Neural cell (in vitro differentiated cells): ENCODE measurements at regions not wholly inside any gene's neighbourhood (a gene's known extent, or its start where the extent isn't known, plus 50 kb on each side); places are given as distances from the start of the nearest gene placed in this dataset.

Experiments
- H2AFZ ChIP-seq: fragments of 200-600, 300-800 bp; sonication (generic), shearing (Covaris generic); 2 replicates; pipeline ENCODE4 v1.6.0; 2014; ENCODE audit warnings: low read depth, mild to moderate bottlenecking, antibody characterized with exemption, low read length, moderate library complexity
- H3F3A ChIP-seq: fragments of 200-600 bp; shearing (Covaris generic); 2 replicates; pipeline ENCODE4 v1.6.1; 2016; ENCODE audit warnings: mild to moderate bottlenecking, moderate library complexity, mixed read lengths, antibody characterized with exemption, low read length; ENCODE audit not compliant: insufficient read depth, poor library complexity, severe bottlenecking
- H3K27ac ChIP-seq: fragments of 200-600, 300-800 bp; sonication (generic), shearing (Covaris generic); 2 replicates; pipeline ENCODE4 v1.5.1; 2014; ENCODE audit warnings: mild to moderate bottlenecking, low read length, moderate library complexity
- H3K27me3 ChIP-seq: fragments of 300-800, 200-600 bp; sonication (generic), shearing (Covaris generic); 2 replicates; pipeline ENCODE4 v1.6.0; 2014; ENCODE audit warnings: mild to moderate bottlenecking, low read depth, low read length, moderate library complexity; ENCODE audit not compliant: insufficient read depth
- H3K36me3 ChIP-seq: fragments of 300-800, 200-600 bp; sonication (generic), shearing (Covaris generic); 2 replicates; pipeline ENCODE4 v1.5.1; 2014; ENCODE audit warnings: mild to moderate bottlenecking, antibody characterized with exemption, low read length, moderate library complexity; ENCODE audit not compliant: insufficient read depth
- H3K4me2 ChIP-seq: fragments of 300-800, 200-600 bp; sonication (generic), shearing (Covaris generic); 2 replicates; pipeline ENCODE4 v1.6.0; 2014; ENCODE audit warnings: mild to moderate bottlenecking, low read length
- H3K4me3 ChIP-seq: fragments of 300-800, 200-600 bp; sonication (generic), shearing (Covaris generic); 2 replicates; pipeline ENCODE4 v1.5.1; 2014; ENCODE audit warnings: mild to moderate bottlenecking, low read length, moderate library complexity
- H3K79me2 ChIP-seq: fragments of 200-600 bp; shearing (Covaris generic); replicated peaks from 2 replicates; pipeline ENCODE4 v1.6.0; 2014; ENCODE audit warnings: mild to moderate bottlenecking, low read length, moderate library complexity; ENCODE audit not compliant: insufficient read depth
- H3K9ac ChIP-seq: fragments of 300-800, 200-600 bp; sonication (generic), shearing (Covaris generic); 2 replicates; pipeline ENCODE4 v1.6.1; 2016; ENCODE audit warnings: mild to moderate bottlenecking, low read length, mixed read lengths
- H3K9me2 ChIP-seq: fragments of 200-600 bp; shearing (Covaris generic); 2 replicates; pipeline ENCODE4 v1.6.1; 2016; ENCODE audit warnings: mild to moderate bottlenecking, low read length, mixed read lengths; ENCODE audit not compliant: insufficient read depth
- H3K9me3 ChIP-seq: fragments of 200-600, 300-800 bp; sonication (generic), shearing (Covaris generic); 2 replicates; pipeline ENCODE4 v1.6.1; 2016; ENCODE audit warnings: mild to moderate bottlenecking, mixed run types, low read length, moderate library complexity, mixed read lengths
- H4K20me1 ChIP-seq: fragments of 200-600 bp; shearing (Covaris generic); 2 replicates; pipeline ENCODE4 v1.6.1; 2016; ENCODE audit warnings: mild to moderate bottlenecking, mixed run types; ENCODE audit not compliant: insufficient read depth
- CTCF ChIP-seq: fragments of 450-650 bp; IDR thresholded peaks from 2 replicates; pipeline ENCODE4 v1.5.1; 2014; ENCODE audit warnings: antibody characterized with exemption, mild to moderate bottlenecking, moderate library complexity; ENCODE audit not compliant: poor library complexity, severe bottlenecking
- EZH2 ChIP-seq: fragments of 200-600, 300-800 bp; shearing (Covaris generic), sonication (generic); IDR thresholded peaks from 2 replicates; pipeline ENCODE4 v1.6.1; 2014; ENCODE audit warnings: antibody characterized with exemption, low read length, borderline replicate concordance, mild to moderate bottlenecking; ENCODE audit not compliant: insufficient read depth, poor library complexity, severe bottlenecking
- MXI1 ChIP-seq: fragments of 450-650 bp; conservative IDR thresholded peaks from 2 replicates; pipeline ENCODE4 v1.6.1; 2014; ENCODE audit warnings: antibody characterized with exemption, mild to moderate bottlenecking; ENCODE audit not compliant: poor library complexity, severe bottlenecking
- POLR2AphosphoS5 ChIP-seq: IDR thresholded peaks from 2 replicates; pipeline ENCODE4 v1.6.1; 2012
- RAD21 ChIP-seq: fragments of 450-650 bp; conservative IDR thresholded peaks from 2 replicates; pipeline ENCODE4 v1.6.1; 2014; ENCODE audit warnings: antibody characterized with exemption, mild to moderate bottlenecking, moderate library complexity
- REST ChIP-seq: IDR thresholded peaks from 2 replicates; pipeline ENCODE4 v1.6.1; 2012; ENCODE audit warnings: borderline replicate concordance
- SMC3 ChIP-seq: fragments of 450-650 bp; conservative IDR thresholded peaks from 2 replicates; pipeline ENCODE4 v1.6.1; 2014; ENCODE audit warnings: antibody characterized with exemption, mild to moderate bottlenecking, moderate library complexity; ENCODE audit not compliant: poor library complexity
- TAF1 ChIP-seq: IDR thresholded peaks from 2 replicates; pipeline ENCODE4 v1.6.1; 2012; ENCODE audit warnings: low read depth

- no peaks in the 10 kb centered on the region for H3K36me3 ChIP-seq
- no peak overlapping the region for H3K4me3 ChIP-seq
- no peaks in the 10 kb centered on the region for H4K20me1 ChIP-seq
- no peaks in the 10 kb centered on the region for H3F3A ChIP-seq
- H3K27me3 ChIP-seq: no peaks in the 10 kb centered on the region
- H2AFZ ChIP-seq: no peak overlapping the region
- H3K79me2 ChIP-seq: no peaks in the 10 kb centered on the region
- no peaks in the 10 kb centered on the region for H3K9me3 ChIP-seq
- H3K9me2 ChIP-seq: no peaks in the 10 kb centered on the region
- H3K4me2 ChIP-seq: no peak overlapping the region
- no peak overlapping the region for H3K27ac ChIP-seq
- no peak overlapping the region for H3K9ac ChIP-seq
- no peak for TF ChIP-seq POLR2AphosphoS5
- no peak for TF ChIP-seq RAD21
- no peak for TF ChIP-seq EZH2
- TF ChIP-seq MXI1: no peak
- TF ChIP-seq CTCF: no peak
- TF ChIP-seq TAF1: no peak
- TF ChIP-seq REST: no peak
- TF ChIP-seq SMC3: no peak
Observed at GRCh38 chr4:8724436-8725070, 132.0 kb downstream of the CPZ start.

- Histone ChIP-seq H3K36me3 (no peaks in the 10 kb centered on the region), H2AFZ (no peak overlapping the region), H3K79me2 (no peaks in the 10 kb centered on the region), H3K9ac (no peak overlapping the region), H4K20me1 (no peaks in the 10 kb centered on the region), H3K4me3 (no peak overlapping the region), H3K9me2 (no peaks in the 10 kb centered on the region), H3K9me3 (no peaks in the 10 kb centered on the region), H3K4me2 (no peak overlapping the region), H3K27ac (no peak overlapping the region), H3K27me3 (no peaks in the 10 kb centered on the region), H3F3A (no peaks in the 10 kb centered on the region)
- TF ChIP-seq CTCF (no peak), EZH2 (no peak), TAF1 (no peak)
Observed at GRCh38 chr4:8723222-8723980, 130.8 kb downstream of the CPZ start.
